DOHH2 (cell line): ENCODE measurements at regions not wholly inside any gene's neighbourhood (a gene's known extent, or its start where the extent isn't known, plus 50 kb on each side); places are given as distances from the start of the nearest gene placed in this dataset.

ENCODE experiments used
- H3F3A ChIP-seq: fragments of 200-600 bp; sonication (generic), shearing (Covaris generic); 2 replicates; pipeline ENCODE4 v1.6.0; 2016; ENCODE audit warnings: antibody characterized with exemption, mild to moderate bottlenecking; ENCODE audit not compliant: control insufficient read depth, insufficient read depth
- H3K27ac ChIP-seq: fragments of 200-600 bp; sonication (generic); 2 replicates; pipeline ENCODE4 v1.5.1; 2014; ENCODE audit warnings: low read depth, mild to moderate bottlenecking, low read length, moderate library complexity
- H3K27me3 ChIP-seq: fragments of 200-600 bp; sonication (generic); 2 replicates; pipeline ENCODE4 v1.6.1; 2014; ENCODE audit warnings: mild to moderate bottlenecking, low read length, mixed read lengths; ENCODE audit not compliant: control insufficient read depth
- H3K36me3 ChIP-seq: fragments of 200-600 bp; sonication (generic); 2 replicates; pipeline ENCODE4 v1.6.1; 2014; ENCODE audit warnings: mild to moderate bottlenecking, low read length, moderate library complexity, mixed read lengths; ENCODE audit not compliant: control insufficient read depth
- H3K4me1 ChIP-seq: fragments of 200-600 bp; sonication (generic); 2 replicates; pipeline ENCODE4 v1.6.1; 2014; ENCODE audit warnings: mild to moderate bottlenecking, low read length, mixed read lengths; ENCODE audit not compliant: control insufficient read depth
- H3K4me2 ChIP-seq: fragments of 200-600 bp; sonication (generic); 2 replicates; pipeline ENCODE4 v1.6.0; 2014; ENCODE audit warnings: mild to moderate bottlenecking, low read length, moderate library complexity
- H3K4me3 ChIP-seq: fragments of 200-600 bp; sonication (generic); 2 replicates; pipeline ENCODE4 v1.5.1; 2014; ENCODE audit warnings: mild to moderate bottlenecking, low read length, mixed read lengths
- H3K79me2 ChIP-seq: fragments of 200-600 bp; sonication (generic); 2 replicates; pipeline ENCODE4 v1.6.1; 2014; ENCODE audit warnings: mild to moderate bottlenecking, low read length, mixed read lengths; ENCODE audit not compliant: control insufficient read depth
- H3K9me2 ChIP-seq: fragments of 200-600 bp; sonication (generic); replicated peaks from 2 replicates; pipeline ENCODE4 v1.6.1; 2014; ENCODE audit warnings: mild to moderate bottlenecking, low read length, mixed read lengths; ENCODE audit not compliant: control insufficient read depth
- H3K9me3 ChIP-seq: fragments of 200-600 bp; sonication (generic); 2 replicates; pipeline ENCODE4 v1.6.1; 2014; ENCODE audit warnings: antibody characterized with exemption, low read length, mixed read lengths; ENCODE audit not compliant: control insufficient read depth, insufficient read depth
- H4K20me1 ChIP-seq: fragments of 200-600 bp; sonication (generic); 2 replicates; pipeline ENCODE4 v1.6.0; 2014; ENCODE audit warnings: low read depth, mild to moderate bottlenecking, antibody characterized with exemption, low read length, moderate library complexity; ENCODE audit not compliant: control insufficient read depth, insufficient read depth
- EZH2phosphoT487 ChIP-seq: fragments of 200-600 bp; sonication (generic); IDR thresholded peaks from 2 replicates; pipeline ENCODE4 v1.6.1; 2017; ENCODE audit warnings: borderline replicate concordance, mild to moderate bottlenecking, antibody characterized with exemption, low read length, moderate library complexity, mixed read lengths
- TF ChIP-seq, protein P1 (sequence below): fragments of 200-600 bp; sonication (generic); IDR thresholded peaks from one replicate; pipeline ENCODE4 v1.5.1; 2014; ENCODE audit warnings: antibody characterized with exemption, mild to moderate bottlenecking, low read depth, low read length; ENCODE audit not compliant: poor library complexity, severe bottlenecking

DNA sequence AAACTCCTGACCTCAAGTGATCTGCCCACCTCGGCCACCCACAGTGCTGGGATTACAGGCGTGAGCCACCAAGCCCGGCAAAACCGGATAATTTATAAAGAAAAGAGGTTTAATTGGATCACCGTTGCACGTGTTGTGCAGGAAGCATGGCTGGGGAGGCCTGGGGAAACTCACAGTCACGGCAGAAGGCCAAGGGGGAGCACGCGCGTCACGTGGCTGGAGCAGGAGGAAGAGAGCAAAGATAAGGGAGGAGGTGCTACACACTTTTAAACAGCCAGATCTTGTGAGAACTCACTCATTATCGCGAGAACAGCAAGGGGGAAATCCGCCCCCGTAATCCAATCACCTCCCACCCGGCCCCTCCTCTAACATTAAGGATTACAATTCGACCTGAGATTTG lies 177.9 kb upstream of the TENM3 start:
- Histone ChIP-seq H3K79me2 (no peaks in the 10 kb centered on the region), H3K27ac (no peak overlapping the region), H3K4me3 (no peak overlapping the region), H3F3A (no peaks in the 10 kb centered on the region), H3K4me1 (no peaks in the 10 kb centered on the region), H3K9me2 (no peaks in the 10 kb centered on the region), H4K20me1 (no peaks in the 10 kb centered on the region), H3K4me2 (no peak overlapping the region), H3K9me3 (no peaks in the 10 kb centered on the region), H3K36me3 (no peaks in the 10 kb centered on the region), H3K27me3 (no peaks in the 10 kb centered on the region)
- TF ChIP-seq EZH2phosphoT487 = no peak
- TF ChIP-seq, protein P1, sequence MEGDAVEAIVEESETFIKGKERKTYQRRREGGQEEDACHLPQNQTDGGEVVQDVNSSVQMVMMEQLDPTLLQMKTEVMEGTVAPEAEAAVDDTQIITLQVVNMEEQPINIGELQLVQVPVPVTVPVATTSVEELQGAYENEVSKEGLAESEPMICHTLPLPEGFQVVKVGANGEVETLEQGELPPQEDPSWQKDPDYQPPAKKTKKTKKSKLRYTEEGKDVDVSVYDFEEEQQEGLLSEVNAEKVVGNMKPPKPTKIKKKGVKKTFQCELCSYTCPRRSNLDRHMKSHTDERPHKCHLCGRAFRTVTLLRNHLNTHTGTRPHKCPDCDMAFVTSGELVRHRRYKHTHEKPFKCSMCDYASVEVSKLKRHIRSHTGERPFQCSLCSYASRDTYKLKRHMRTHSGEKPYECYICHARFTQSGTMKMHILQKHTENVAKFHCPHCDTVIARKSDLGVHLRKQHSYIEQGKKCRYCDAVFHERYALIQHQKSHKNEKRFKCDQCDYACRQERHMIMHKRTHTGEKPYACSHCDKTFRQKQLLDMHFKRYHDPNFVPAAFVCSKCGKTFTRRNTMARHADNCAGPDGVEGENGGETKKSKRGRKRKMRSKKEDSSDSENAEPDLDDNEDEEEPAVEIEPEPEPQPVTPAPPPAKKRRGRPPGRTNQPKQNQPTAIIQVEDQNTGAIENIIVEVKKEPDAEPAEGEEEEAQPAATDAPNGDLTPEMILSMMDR = no peak

DNA sequence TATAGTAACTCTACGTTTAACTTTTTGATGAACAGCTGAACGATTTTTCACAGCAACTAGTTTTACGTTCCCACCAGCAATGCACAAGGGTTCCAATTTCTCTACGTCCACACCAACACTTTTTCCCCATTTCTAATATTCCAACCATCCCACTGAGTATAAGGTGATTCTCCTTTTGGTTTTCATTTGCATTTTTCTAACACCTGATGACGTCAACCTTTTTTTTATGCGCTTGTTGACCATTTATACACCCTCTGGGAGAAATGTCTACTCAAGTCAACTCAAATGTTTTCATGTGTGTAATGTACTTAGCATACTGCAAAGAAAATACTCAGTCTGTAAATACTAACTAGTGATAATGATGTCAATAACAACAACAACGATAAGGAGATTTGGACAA lies 177.2 kb upstream of the TENM3 start:
- Histone ChIP-seq H3K4me3 (no peak overlapping the region), H3K79me2 (no peaks in the 10 kb centered on the region), H3K27me3 (no peaks in the 10 kb centered on the region), H3K9me2 (no peaks in the 10 kb centered on the region), H3K27ac (no peak overlapping the region), H3K4me1 (no peaks in the 10 kb centered on the region), H3K4me2 (no peak overlapping the region), H3F3A (no peaks in the 10 kb centered on the region), H4K20me1 (no peaks in the 10 kb centered on the region), H3K36me3 (no peaks in the 10 kb centered on the region), H3K9me3 (no peaks in the 10 kb centered on the region)
- TF ChIP-seq, protein P1 = no peak
- no peak for TF ChIP-seq EZH2phosphoT487

DNA sequence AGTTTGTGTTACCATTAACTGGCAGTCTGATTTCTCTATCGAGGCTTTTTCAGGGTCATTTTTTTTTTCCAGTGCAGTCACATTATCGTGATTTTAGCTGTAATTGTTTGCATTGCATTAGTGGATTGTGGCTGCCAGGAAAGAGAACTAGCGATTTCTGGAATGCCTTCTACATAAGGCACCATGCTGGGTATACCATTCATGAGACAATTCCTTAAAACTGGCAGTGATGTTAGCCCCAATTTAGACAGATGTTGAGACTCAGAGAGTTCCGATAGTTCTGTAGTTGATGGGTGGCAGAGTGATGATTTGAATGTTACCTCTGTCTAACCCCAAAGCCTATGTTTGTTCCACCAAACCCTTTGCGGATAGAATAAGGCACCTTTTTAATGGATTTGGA lies 175.4 kb upstream of the TENM3 start:
- Histone ChIP-seq H3K79me2 (no peaks in the 10 kb centered on the region), H3F3A (no peaks in the 10 kb centered on the region), H3K27me3 (no peaks in the 10 kb centered on the region), H3K9me3 (no peaks in the 10 kb centered on the region), H3K4me1 (no peaks in the 10 kb centered on the region), H3K36me3 (no peaks in the 10 kb centered on the region), H3K4me2 (no peak overlapping the region), H3K9me2 (no peaks in the 10 kb centered on the region), H3K27ac (no peak overlapping the region), H4K20me1 (no peaks in the 10 kb centered on the region), H3K4me3 (no peak overlapping the region)
- TF ChIP-seq, protein P1 = no peak
- TF ChIP-seq EZH2phosphoT487 = no peak

DNA sequence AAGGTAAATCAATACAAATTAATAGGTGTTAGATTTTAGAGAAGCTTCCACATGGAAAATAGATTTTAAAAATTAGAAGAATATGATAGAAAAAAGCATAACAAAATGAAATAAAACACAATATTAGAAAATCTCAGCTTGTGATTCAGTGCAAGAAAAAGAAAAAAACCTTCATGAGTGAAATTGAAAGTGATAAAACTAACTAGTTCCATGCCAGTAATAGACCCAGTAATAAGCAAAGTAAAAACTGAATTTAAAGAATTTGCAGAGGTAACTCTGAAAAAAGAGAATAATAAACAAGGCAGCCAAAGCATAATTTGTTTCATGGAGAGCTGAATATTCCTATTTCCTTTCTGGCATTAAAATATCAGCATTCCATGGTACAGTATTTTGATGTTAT lies 174.3 kb upstream of the TENM3 start:
- TF ChIP-seq EZH2phosphoT487 = no peak
- TF ChIP-seq, protein P1 = no peak

More for the DNA sequence above, 174.3 kb upstream of the TENM3 start:
- H3K27me3 ChIP-seq = no peaks in the 10 kb centered on the region
- no peak overlapping the region for H3K4me2 ChIP-seq
- H3F3A ChIP-seq = no peaks in the 10 kb centered on the region
- no peaks in the 10 kb centered on the region for H3K4me1 ChIP-seq
- H4K20me1 ChIP-seq = no peaks in the 10 kb centered on the region
- H3K4me3 ChIP-seq = no peak overlapping the region
- H3K9me2 ChIP-seq = no peaks in the 10 kb centered on the region
- no peaks in the 10 kb centered on the region for H3K36me3 ChIP-seq
- H3K79me2 ChIP-seq = no peaks in the 10 kb centered on the region
- no peaks in the 10 kb centered on the region for H3K9me3 ChIP-seq
- H3K27ac ChIP-seq = no peak overlapping the region
